Skeletal muscle satellite cell (primary cell): ENCODE measurements at regions not wholly inside any gene's neighbourhood (a gene's known extent, or its start where the extent isn't known, plus 50 kb on each side); places are given as distances from the start of the nearest gene placed in this dataset.

Experiments used
- H3K27me3 ChIP-seq: 2 replicates; pipeline ENCODE4 v1.7.0; 2013; ENCODE audit warnings: low read length; ENCODE audit not compliant: control insufficient read depth, insufficient read depth
- H3K36me3 ChIP-seq: 2 replicates; pipeline ENCODE4 v1.7.0; 2013; ENCODE audit warnings: mild to moderate bottlenecking, control low read depth, low read length; ENCODE audit not compliant: insufficient read depth
- H3K4me1 ChIP-seq: 2 replicates; pipeline ENCODE4 v1.7.0; 2013; ENCODE audit warnings: low read length; ENCODE audit not compliant: control insufficient read depth, insufficient read depth
- H3K4me2 ChIP-seq: 2 replicates; pipeline ENCODE4 v1.7.0; 2013; ENCODE audit warnings: mild to moderate bottlenecking, low read length
- H3K4me3 ChIP-seq: 2 replicates; pipeline ENCODE4 v1.7.0; 2013; ENCODE audit warnings: low read length
- H3K9ac ChIP-seq: 2 replicates; pipeline ENCODE4 v1.7.0; 2013; ENCODE audit warnings: mild to moderate bottlenecking, low read depth, low read length, moderate library complexity
- H3K9me3 ChIP-seq: replicated peaks from 2 replicates; pipeline ENCODE4 v1.7.0; 2013; ENCODE audit warnings: mild to moderate bottlenecking, control low read depth, low read length

DNA sequence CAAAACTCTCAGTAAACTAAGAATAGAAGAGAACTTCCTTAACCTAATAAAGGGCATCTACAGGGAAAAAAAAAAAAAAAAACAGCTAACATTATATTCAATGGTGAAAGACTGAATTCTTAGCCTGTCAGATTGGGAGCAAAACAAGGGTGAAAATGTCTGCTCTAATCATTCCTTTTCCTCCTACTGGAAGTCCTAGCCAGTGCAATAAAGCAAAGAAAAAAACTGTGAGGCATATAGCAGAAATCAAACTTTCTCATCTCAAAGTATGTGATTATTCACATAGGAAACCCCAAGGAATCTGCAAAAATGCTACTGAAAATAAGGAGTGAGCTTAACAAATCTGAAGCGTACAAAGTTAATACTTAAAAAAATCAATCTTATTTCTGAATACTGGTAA lies 170.7 kb downstream of the NUAK1 start:
- Histone ChIP-seq H3K36me3 (no peaks in the 10 kb centered on the region), H3K9me3 (no peaks in the 10 kb centered on the region), H3K9ac (no peak overlapping the region), H3K4me2 (no peak overlapping the region), H3K4me3 (no peak overlapping the region), H3K27me3 (no peaks in the 10 kb centered on the region), H3K4me1 (no peaks in the 10 kb centered on the region)

DNA sequence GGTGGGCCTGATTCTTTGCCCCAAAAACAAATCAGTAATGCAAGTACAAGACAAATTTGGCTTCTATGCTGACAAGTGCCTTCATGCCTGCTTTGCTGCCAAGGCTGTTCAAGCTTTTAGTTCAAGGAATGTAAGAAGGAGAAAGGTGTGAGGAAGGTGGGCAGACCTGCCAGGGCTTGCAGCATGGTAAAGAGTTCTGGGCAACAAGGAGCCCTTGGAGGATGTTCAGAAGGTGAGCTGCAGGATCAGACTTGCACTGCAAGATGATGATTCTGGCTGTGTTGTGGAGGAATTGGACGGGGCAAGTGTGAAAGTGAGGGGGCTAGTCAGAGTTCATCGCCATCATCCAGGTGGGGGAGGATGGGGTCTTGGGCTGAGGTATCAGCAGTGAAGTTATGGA lies 167.9 kb downstream of the NUAK1 start:
- no peak overlapping the region for H3K9ac ChIP-seq
- no peak overlapping the region for H3K4me2 ChIP-seq
- H3K9me3 ChIP-seq = no peaks in the 10 kb centered on the region
- no peaks in the 10 kb centered on the region for H3K4me1 ChIP-seq
- H3K36me3 ChIP-seq = no peaks in the 10 kb centered on the region
- no peak overlapping the region for H3K4me3 ChIP-seq
- H3K27me3 ChIP-seq = no peaks in the 10 kb centered on the region

DNA sequence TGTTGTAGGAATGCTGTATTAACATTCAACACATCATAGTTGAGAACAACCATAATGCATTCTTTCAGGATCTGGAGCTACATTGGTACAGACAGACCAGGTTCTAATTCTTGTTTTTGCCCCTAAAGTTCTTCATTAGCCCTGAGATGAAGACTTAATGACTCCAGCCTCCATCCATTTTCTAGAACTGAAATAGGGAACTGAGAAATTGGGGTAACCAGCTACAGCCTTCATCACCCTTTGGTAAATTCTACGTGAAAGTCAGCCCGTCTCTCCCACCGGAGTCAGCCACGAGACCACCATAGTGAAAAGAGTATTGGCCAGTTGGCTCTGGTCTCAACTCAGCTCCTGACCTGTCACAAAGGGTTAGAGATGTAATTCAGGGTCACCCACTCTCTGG lies 164.0 kb downstream of the NUAK1 start:
- Histone ChIP-seq H3K4me3 (no peak overlapping the region), H3K27me3 (no peaks in the 10 kb centered on the region), H3K36me3 (no peaks in the 10 kb centered on the region)

DNA sequence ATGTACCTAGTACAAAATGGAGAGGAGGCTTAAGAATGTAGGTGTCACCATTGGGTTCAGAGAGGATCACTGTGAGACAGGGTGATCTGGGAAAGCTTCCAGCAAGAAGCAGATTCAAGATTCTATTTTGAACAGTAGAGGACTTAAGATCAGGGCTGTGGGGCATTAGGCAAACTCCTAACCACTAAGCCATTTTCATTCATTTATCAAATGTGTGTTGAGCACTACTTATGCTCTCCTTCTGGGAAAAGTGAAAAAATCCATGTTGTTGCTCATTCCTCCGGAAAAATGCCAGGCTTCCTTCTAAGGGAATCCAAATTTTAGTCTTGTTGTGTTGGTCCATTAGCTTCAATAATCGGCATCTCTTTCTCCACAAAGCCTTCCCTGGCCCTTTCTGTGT lies 163.4 kb downstream of the NUAK1 start:
- Histone ChIP-seq H3K9me3 (no peaks in the 10 kb centered on the region), H3K9ac (no peak overlapping the region), H3K27me3 (no peaks in the 10 kb centered on the region), H3K36me3 (no peaks in the 10 kb centered on the region), H3K4me3 (no peak overlapping the region), H3K4me2 (no peak overlapping the region), H3K4me1 (peaks cover 21% of the 10 kb centered on the region)

More for the DNA sequence above, 164.0 kb downstream of the NUAK1 start:
- Histone ChIP-seq H3K4me1 (peaks cover 21% of the 10 kb centered on the region), H3K4me2 (no peak overlapping the region), H3K9me3 (no peaks in the 10 kb centered on the region), H3K9ac (no peak overlapping the region)

DNA sequence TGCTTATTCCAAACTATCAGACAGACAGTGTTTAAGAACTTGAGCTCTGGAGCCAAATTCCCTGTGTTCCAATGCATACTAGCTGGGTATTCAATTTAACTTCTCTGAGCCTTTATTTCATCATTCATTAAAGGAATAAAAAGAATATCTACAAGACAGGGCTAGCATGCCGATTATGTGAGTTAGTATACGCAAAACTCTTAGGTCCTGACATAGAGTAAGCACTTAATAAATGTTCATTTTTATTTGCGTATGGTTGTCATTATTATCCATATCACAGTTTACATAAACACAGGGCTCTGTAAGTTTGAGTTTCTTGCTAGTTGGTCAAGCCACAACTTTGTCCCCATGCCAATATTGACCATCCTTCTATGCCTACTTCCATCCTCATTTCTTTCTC lies 161.5 kb downstream of the NUAK1 start:
- H3K27me3 ChIP-seq = no peaks in the 10 kb centered on the region
- H3K4me1 ChIP-seq = peaks cover 21% of the 10 kb centered on the region
- peak overlapping the region; percentile 15 for H3K4me2 ChIP-seq
- no peak overlapping the region for H3K4me3 ChIP-seq
- H3K36me3 ChIP-seq = no peaks in the 10 kb centered on the region
- no peaks in the 10 kb centered on the region for H3K9me3 ChIP-seq
- H3K9ac ChIP-seq = no peak overlapping the region

DNA sequence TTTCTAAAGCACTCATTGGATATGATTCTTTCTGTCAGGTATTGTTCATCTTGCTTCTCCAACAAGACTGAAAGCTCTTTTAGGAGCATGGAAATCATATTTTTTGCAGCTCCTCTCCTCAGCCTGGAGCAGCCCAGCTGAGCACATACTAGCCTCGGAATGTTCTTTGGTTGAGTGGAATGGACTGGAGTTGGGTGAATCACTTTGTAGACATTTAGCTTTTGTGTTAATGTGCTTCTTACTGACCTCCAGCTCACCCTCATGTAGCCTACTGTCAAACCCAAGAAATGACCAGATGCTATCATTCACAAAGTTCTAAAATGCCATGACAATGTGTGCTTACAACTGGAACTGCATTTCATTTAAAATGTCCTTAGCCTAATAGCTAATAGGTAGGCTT lies 161.1 kb downstream of the NUAK1 start:
- Histone ChIP-seq H3K4me2 (peak overlapping the region; percentile 35), H3K4me1 (peaks cover 21% of the 10 kb centered on the region), H3K4me3 (no peak overlapping the region), H3K36me3 (no peaks in the 10 kb centered on the region), H3K9ac (no peak overlapping the region), H3K27me3 (no peaks in the 10 kb centered on the region), H3K9me3 (no peaks in the 10 kb centered on the region)

DNA sequence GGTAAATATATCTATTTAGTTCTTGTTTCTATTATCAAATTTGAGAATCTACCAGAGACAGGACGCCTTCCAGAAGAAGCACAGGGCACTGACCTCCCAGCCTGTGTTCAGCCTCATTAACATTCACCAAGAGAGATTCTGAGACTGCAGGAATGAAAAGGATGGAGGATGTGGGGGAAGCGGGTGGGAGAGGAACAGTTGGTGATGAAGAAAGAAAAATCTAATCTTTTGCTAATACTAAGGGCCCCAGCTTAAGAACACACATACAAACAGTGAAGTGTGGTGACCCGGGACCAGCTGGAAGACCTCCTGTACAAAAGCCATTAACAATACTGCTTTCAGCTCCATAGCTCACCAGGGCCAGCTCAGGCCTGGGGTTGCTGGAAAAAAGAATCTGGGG lies 160.5 kb downstream of the NUAK1 start:
- H3K4me3 ChIP-seq = no peak overlapping the region
- no peak overlapping the region for H3K4me2 ChIP-seq
- no peak overlapping the region for H3K9ac ChIP-seq
- peaks cover 23% of the 10 kb centered on the region for H3K4me1 ChIP-seq
- no peaks in the 10 kb centered on the region for H3K27me3 ChIP-seq
- H3K9me3 ChIP-seq = no peaks in the 10 kb centered on the region
- H3K36me3 ChIP-seq = no peaks in the 10 kb centered on the region

DNA sequence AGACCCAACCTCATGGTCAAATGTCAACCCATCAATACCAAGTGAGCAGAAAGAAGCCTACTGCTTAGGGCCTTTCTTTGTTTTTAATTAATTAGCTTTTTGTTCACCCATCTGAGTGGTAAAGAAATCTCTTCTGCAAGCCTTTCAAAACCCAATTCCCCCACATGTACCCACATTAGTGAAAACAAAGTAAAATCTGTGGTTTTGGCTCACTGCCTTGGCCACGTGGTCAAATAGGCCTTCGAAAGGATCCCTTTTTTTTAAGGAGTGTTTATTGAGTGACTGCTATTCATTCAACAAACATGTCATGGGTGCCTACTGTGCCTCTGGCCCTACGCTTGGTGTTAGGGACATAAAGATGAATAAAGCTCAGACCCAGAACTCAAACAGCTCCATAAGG lies 160.1 kb downstream of the NUAK1 start:
- Histone ChIP-seq H3K27me3 (no peaks in the 10 kb centered on the region), H3K4me2 (no peak overlapping the region), H3K4me1 (peaks cover 27% of the 10 kb centered on the region), H3K36me3 (no peaks in the 10 kb centered on the region), H3K9ac (no peak overlapping the region), H3K9me3 (no peaks in the 10 kb centered on the region), H3K4me3 (no peak overlapping the region)

DNA sequence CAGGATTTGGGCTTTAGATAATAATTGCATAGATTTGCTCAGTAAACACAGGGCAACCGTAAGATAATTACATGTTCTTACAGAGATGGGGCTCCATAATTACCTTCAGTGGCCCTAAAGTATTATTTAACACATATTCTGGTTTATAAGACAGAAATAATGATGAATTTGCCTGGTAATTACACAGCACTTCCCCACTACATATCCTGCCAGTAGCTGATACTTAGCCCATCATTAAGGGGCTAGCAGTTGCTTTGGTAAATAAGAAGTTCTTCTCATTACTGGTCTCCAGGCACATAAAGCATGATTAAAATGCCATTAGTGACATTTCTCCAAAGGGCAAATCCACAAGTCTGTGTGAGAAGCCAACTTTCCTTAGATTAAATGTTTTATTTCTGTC lies 158.7 kb downstream of the NUAK1 start:
- no peaks in the 10 kb centered on the region for H3K27me3 ChIP-seq
- no peaks in the 10 kb centered on the region for H3K9me3 ChIP-seq
- H3K4me1 ChIP-seq = peaks cover 33% of the 10 kb centered on the region

DNA sequence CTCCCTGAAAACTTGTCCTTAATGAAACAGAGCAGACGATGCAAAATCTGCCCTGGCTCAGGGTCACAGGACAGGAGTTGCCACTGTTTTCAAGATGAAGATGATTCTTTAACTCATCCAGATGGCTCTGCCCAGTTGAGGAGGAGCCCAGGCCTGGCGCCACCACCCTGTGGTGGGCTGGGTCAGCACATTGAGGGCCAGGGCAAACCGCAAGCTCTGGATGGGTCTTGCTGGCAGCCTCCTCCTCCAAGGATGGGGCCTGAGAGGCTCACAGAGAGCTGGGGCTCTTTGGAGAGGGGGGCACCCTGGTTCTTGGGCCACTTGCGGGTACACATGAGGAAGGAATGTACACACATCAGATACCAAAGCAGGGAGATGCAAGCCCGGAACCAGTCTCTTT lies 158.2 kb downstream of the NUAK1 start:
- Histone ChIP-seq H3K9ac (no peak overlapping the region), H3K27me3 (no peaks in the 10 kb centered on the region), H3K4me1 (peaks cover 33% of the 10 kb centered on the region), H3K36me3 (no peaks in the 10 kb centered on the region), H3K4me2 (no peak overlapping the region), H3K9me3 (no peaks in the 10 kb centered on the region), H3K4me3 (no peak overlapping the region)

More for the DNA sequence above, 158.7 kb downstream of the NUAK1 start:
- Histone ChIP-seq H3K36me3 (no peaks in the 10 kb centered on the region), H3K9ac (no peak overlapping the region), H3K4me2 (no peak overlapping the region), H3K4me3 (no peak overlapping the region)

DNA sequence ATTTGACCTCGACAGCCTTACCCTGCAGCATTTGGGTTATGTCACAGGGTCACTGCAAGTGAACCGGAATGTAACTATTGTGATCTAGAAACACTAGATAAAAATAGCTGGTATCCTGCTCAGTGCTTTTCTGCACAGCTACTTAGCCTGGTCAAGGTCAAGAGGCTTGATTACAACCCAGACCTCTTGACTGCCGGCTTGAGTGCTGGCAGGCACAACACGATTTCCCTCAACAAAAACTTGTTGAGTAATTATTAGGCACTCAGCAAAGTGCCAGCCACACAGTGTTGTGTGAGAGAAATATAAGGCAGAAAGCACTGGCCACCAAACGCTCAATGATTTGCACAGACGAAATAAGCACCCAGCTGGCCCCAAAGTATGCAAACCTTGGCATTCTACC lies 156.7 kb downstream of the NUAK1 start:
- no peaks in the 10 kb centered on the region for H3K27me3 ChIP-seq
- no peaks in the 10 kb centered on the region for H3K9me3 ChIP-seq
- H3K9ac ChIP-seq = no peak overlapping the region
- H3K36me3 ChIP-seq = no peaks in the 10 kb centered on the region
- peaks cover 33% of the 10 kb centered on the region for H3K4me1 ChIP-seq
- H3K4me3 ChIP-seq = no peak overlapping the region
- H3K4me2 ChIP-seq = no peak overlapping the region

DNA sequence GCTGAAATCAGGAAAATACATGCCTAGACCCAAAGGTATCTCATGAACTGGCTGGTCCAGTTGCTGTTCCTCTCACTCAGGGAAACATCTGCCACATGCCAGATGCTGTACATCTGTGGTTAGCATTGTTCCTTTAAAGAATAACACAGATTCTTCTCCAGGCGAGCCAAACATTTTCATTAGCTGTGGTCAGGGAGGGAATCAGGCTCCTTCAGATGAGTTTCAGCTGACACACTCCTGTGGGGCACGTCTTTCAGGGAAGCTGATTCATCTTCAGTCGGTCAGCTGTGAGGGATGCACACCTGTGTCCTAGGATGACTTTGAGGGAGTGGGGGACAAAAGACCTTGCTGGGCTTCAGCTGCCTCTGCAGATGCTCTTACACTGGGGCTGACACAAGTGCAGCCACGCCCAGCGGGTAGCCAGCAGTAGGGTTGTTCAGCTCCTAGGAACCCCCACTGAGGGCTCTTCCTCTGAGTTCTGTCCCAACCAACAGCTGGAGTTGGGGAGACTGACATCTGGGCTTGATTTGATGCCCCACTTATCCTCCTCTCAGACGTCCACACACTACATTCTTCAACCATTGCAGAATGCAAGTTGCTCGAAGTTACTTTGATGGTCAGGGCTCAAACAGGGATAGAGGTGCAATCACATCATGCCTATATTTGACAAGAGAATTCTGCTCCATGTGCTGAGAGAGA lies 155.0 kb downstream of the NUAK1 start:
- Histone ChIP-seq H3K4me3 (no peak overlapping the region), H3K9ac (no peak overlapping the region), H3K27me3 (no peaks in the 10 kb centered on the region), H3K4me1 (peaks cover 17% of the 10 kb centered on the region), H3K9me3 (no peaks in the 10 kb centered on the region), H3K36me3 (no peaks in the 10 kb centered on the region), H3K4me2 (no peak overlapping the region)
